Lower lobe of right lung (tissue), 2 donors: ENCODE measurements at regions not wholly inside any gene's neighbourhood (a gene's known extent, or its start where the extent isn't known, plus 50 kb on each side); places are given as distances from the start of the nearest gene placed in this dataset.

Experiments used
- ATAC-seq, 2 donors: fragments of 200-7000 bp; cut with Tn5 transposase; one replicate each; pipeline ENCODE4 v1.9.1; 2020 to 2022; ENCODE audit warnings: mild to moderate bottlenecking in 2 of 2, moderate library complexity in 2 of 2
- DNase-seq: peaks from one replicate; pipeline ENCODE4 v3.0.0-alpha.2; 2020
- H3K27ac ChIP-seq: fragments of 200-600 bp; one replicate; pipeline ENCODE4 v1.8.0; 2022
- H3K27me3 ChIP-seq: fragments of 200-600 bp; one replicate; pipeline ENCODE4 v1.8.0; 2022; ENCODE audit warnings: low read depth
- H3K36me3 ChIP-seq: fragments of 200-600 bp; one replicate; pipeline ENCODE4 v1.8.0; 2022; ENCODE audit warnings: mild to moderate bottlenecking
- H3K4me1 ChIP-seq: fragments of 200-600 bp; one replicate; pipeline ENCODE4 v1.8.0; 2022
- H3K4me3 ChIP-seq: fragments of 200-600 bp; one replicate; pipeline ENCODE4 v1.8.0; 2022; ENCODE audit warnings: mild to moderate bottlenecking
- H3K9me3 ChIP-seq: fragments of 200-600 bp; one replicate; pipeline ENCODE4 v1.8.0; 2022
- CTCF ChIP-seq: fragments of 200-600 bp; IDR thresholded peaks from one replicate; pipeline ENCODE4 v1.8.0; 2022; ENCODE audit warnings: antibody characterized with exemption, mild to moderate bottlenecking
- intact Hi-C: fragments of 100-400 bp; cut with DNase I; formaldehyde crosslinking; loops from one replicate; pipeline ENCODE4 v1.11.0; 2022
- donor health status: DM: no; HTN: yes; CAD: no; lungs with severe emphysema.

- no peaks in the 10 kb centered on the region for H3K36me3 ChIP-seq
- H3K4me3 ChIP-seq = no peak overlapping the region
- no peaks in the 10 kb centered on the region for H3K4me1 ChIP-seq
- no peak overlapping the region for H3K27ac ChIP-seq
- intact Hi-C loops = no loop called here
- ATAC-seq (no peak), DNase-seq (no peak)
- no peaks in the 10 kb centered on the region for H3K27me3 ChIP-seq
- TF ChIP-seq CTCF = no peak
- H3K9me3 ChIP-seq = no peaks in the 10 kb centered on the region
These were observed 367.9 kb downstream of the METTL15 start for GRCh38 chr11:28476049-28476448.

GRCh38 chr11:28472904-28473303, 364.7 kb downstream of the METTL15 start:
- H3K4me1 ChIP-seq = no peaks in the 10 kb centered on the region
- DNase-seq (no peak), ATAC-seq (no peak)
- no peaks in the 10 kb centered on the region for H3K9me3 ChIP-seq
- intact Hi-C loops = no loop called here
- H3K27ac ChIP-seq = no peak overlapping the region
- H3K4me3 ChIP-seq = no peak overlapping the region
- no peak for TF ChIP-seq CTCF
- no peaks in the 10 kb centered on the region for H3K27me3 ChIP-seq
- H3K36me3 ChIP-seq = no peaks in the 10 kb centered on the region

GRCh38 chr11:28471537-28471936, 363.3 kb downstream of the METTL15 start:
- Histone ChIP-seq H3K4me3 (no peak overlapping the region), H3K36me3 (no peaks in the 10 kb centered on the region), H3K27ac (no peak overlapping the region), H3K27me3 (no peaks in the 10 kb centered on the region), H3K9me3 (no peaks in the 10 kb centered on the region), H3K4me1 (no peaks in the 10 kb centered on the region)
- intact Hi-C loops = no loop called here
- no peak for TF ChIP-seq CTCF
- DNase-seq (no peak), ATAC-seq (no peak)

- ATAC-seq (no peak), DNase-seq (no peak)
- intact Hi-C loops = no loop called here
- Histone ChIP-seq H3K27ac (no peak overlapping the region), H3K4me1 (no peaks in the 10 kb centered on the region), H3K4me3 (no peak overlapping the region), H3K27me3 (no peaks in the 10 kb centered on the region), H3K36me3 (no peaks in the 10 kb centered on the region), H3K9me3 (no peaks in the 10 kb centered on the region)
- no peak for TF ChIP-seq CTCF
These were observed 362.0 kb downstream of the METTL15 start for GRCh38 chr11:28470180-28470579.

GRCh38 chr11:28466506-28466905, 358.3 kb downstream of the METTL15 start:
- H3K27ac ChIP-seq = no peak overlapping the region
- intact Hi-C loops = no loop called here
- no peaks in the 10 kb centered on the region for H3K4me1 ChIP-seq
- no peak for TF ChIP-seq CTCF
- no peaks in the 10 kb centered on the region for H3K9me3 ChIP-seq
- DNase-seq (no peak), ATAC-seq (no peak)
- no peaks in the 10 kb centered on the region for H3K27me3 ChIP-seq
- H3K36me3 ChIP-seq = no peaks in the 10 kb centered on the region
- no peak overlapping the region for H3K4me3 ChIP-seq
